IPS-18a (cell line): ENCODE measurements at regions not wholly inside any gene's neighbourhood (a gene's known extent, or its start where the extent isn't known, plus 50 kb on each side); places are given as distances from the start of the nearest gene placed in this dataset.

Source experiments
- H3K27ac ChIP-seq: one replicate; pipeline ENCODE4 v1.5.1; 2013; ENCODE audit warnings: low read length
- H3K27me3 ChIP-seq: one replicate; pipeline ENCODE4 v1.6.1; 2013; ENCODE audit warnings: mild to moderate bottlenecking, low read length; ENCODE audit not compliant: control insufficient read depth, insufficient read depth
- H3K36me3 ChIP-seq: one replicate; pipeline ENCODE4 v1.6.1; 2013; ENCODE audit warnings: low read depth, low read length; ENCODE audit not compliant: control insufficient read depth
- H3K4me1 ChIP-seq: one replicate; pipeline ENCODE4 v1.6.1; 2013; ENCODE audit warnings: low read depth, low read length; ENCODE audit not compliant: control insufficient read depth
- H3K4me3 ChIP-seq: one replicate; pipeline ENCODE4 v1.5.1; 2013; ENCODE audit warnings: low read length
- H3K9ac ChIP-seq: one replicate; pipeline ENCODE4 v1.6.1; 2013; ENCODE audit warnings: mild to moderate bottlenecking, low read length, moderate library complexity
- H3K9me3 ChIP-seq: one replicate; pipeline ENCODE4 v1.6.1; 2013; ENCODE audit warnings: low read depth, low read length; ENCODE audit not compliant: control insufficient read depth

DNA sequence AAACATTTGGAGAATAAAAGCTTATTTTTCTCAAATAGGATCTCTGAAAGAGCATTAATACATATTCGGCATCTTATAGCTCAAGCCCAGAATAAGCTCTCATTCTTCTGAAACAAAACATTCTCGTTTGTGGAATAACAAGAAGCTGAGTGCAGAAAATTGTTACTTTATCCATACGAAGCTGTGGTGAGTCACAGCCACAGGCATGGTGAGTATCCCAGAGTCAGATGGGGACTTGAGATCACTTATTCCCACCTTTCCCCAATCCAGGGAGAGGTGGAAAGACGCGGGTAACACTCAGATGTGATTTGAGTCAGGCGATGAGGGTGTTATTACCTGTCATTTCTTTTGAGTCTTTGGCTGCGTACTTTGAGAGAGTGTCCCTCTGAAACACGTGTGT lies 214.6 kb upstream of the TMEM132C start:
- no peaks in the 10 kb centered on the region for H3K27me3 ChIP-seq
- peaks cover 16% of the 10 kb centered on the region for H3K9me3 ChIP-seq
- H3K27ac ChIP-seq: no peak overlapping the region
- no peak overlapping the region for H3K9ac ChIP-seq
- no peaks in the 10 kb centered on the region for H3K36me3 ChIP-seq
- H3K4me3 ChIP-seq: no peak overlapping the region
- H3K4me1 ChIP-seq: peaks cover 5% of the 10 kb centered on the region

DNA sequence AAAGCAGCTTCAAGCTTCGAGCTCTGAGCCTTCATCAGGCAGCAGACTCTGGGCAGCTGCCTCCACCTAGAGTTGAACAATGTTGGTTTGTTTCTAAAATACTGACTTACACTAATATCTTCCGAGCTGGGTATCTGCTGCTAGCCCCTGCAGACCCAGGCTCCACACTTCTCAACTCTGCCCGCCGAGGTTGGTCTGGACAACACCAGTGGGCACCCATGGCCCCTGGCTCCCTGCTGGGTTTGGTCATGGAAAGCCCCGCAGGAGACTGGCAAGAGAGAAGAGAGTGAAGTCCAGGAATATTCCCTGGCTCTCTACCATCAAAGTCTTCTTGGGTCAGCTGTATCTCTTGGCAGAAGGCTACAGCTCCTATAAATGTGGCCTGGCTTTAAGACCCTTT lies 214.2 kb upstream of the TMEM132C start:
- no peaks in the 10 kb centered on the region for H3K36me3 ChIP-seq
- peaks cover 20% of the 10 kb centered on the region for H3K9me3 ChIP-seq
- H3K4me1 ChIP-seq: peaks cover 5% of the 10 kb centered on the region
- H3K4me3 ChIP-seq: no peak overlapping the region
- no peak overlapping the region for H3K27ac ChIP-seq
- H3K27me3 ChIP-seq: no peaks in the 10 kb centered on the region
- no peak overlapping the region for H3K9ac ChIP-seq

- Histone ChIP-seq H3K9me3 (peaks cover 8% of the 10 kb centered on the region), H3K36me3 (no peaks in the 10 kb centered on the region), H3K4me1 (peaks cover 5% of the 10 kb centered on the region), H3K4me3 (no peak overlapping the region), H3K27me3 (no peaks in the 10 kb centered on the region), H3K9ac (no peak overlapping the region), H3K27ac (no peak overlapping the region)
These were observed 211.4 kb upstream of the TMEM132C start for GRCh38 chr12:128055567-128055966.

DNA sequence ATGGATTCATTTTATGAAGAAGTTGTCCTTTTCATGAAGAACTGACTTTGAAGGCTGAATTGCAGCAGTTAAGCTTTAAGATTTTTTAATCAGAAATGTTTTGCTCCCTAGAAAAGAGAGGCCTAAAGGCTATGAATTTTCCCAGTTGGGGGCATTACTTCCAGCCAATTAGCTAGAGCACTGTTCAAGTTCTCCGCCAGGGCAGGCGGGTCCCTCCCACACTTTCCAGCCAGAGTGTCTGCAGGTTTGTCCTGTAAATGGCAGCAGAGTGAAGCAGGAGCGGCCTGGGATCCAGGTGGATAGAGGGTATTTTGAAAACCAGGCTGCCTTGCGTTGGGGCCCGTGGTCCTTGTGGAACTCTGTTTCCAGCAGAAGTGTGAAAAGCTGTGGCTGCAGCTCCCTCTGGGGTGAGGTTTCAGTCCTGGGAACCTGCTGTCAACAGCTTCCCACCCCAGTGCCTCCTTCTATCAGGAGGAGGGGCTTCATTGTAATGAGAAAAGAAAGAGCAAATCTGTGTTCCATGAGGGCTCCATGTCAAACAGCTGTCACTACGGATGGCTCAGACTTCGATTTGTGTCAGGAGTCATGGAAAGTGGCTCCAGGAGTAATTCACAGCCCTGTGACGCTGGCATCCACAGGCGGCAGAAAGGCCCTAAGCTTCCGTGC lies 210.7 kb upstream of the TMEM132C start:
- H3K27me3 ChIP-seq: no peaks in the 10 kb centered on the region
- peaks cover 5% of the 10 kb centered on the region for H3K4me1 ChIP-seq
- H3K9me3 ChIP-seq: peaks cover 9% of the 10 kb centered on the region
- no peak overlapping the region for H3K4me3 ChIP-seq
- no peak overlapping the region for H3K9ac ChIP-seq
- H3K27ac ChIP-seq: no peak overlapping the region
- H3K36me3 ChIP-seq: no peaks in the 10 kb centered on the region

GRCh38 chr12:128057586-128057985 lies 209.4 kb upstream of the TMEM132C start:
- peaks cover 16% of the 10 kb centered on the region for H3K9me3 ChIP-seq
- H3K4me1 ChIP-seq: peaks cover 5% of the 10 kb centered on the region
- no peak overlapping the region for H3K4me3 ChIP-seq
- H3K27ac ChIP-seq: no peak overlapping the region
- no peak overlapping the region for H3K9ac ChIP-seq
- no peaks in the 10 kb centered on the region for H3K27me3 ChIP-seq
- H3K36me3 ChIP-seq: no peaks in the 10 kb centered on the region

GRCh38 chr12:128059621-128060370 lies 207.2 kb upstream of the TMEM132C start:
- Histone ChIP-seq H3K27ac (no peak overlapping the region), H3K9ac (no peak overlapping the region), H3K4me3 (no peak overlapping the region), H3K4me1 (peaks cover 5% of the 10 kb centered on the region), H3K36me3 (no peaks in the 10 kb centered on the region), H3K27me3 (no peaks in the 10 kb centered on the region), H3K9me3 (peaks cover 30% of the 10 kb centered on the region)

DNA sequence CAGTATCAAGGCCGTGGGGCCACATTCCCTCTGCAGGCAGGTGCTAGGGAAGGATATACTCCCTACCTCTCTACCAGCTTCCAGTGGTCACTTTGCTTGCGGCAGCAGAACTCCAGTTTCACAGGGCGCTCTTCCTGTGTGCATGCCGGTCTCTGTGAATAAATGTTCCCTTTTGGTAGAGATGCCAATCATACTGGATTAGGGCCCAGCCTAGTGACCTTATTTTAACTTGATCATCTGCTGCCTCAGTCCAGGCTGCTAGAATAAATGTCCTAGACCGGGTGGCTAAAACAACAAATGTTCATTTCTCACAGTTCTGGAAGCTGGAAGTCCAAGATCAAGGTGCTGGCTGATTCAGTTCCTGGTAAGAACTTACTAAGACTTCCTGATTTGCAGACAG lies 198.8 kb upstream of the TMEM132C start:
- Histone ChIP-seq H3K9me3 (peaks cover 33% of the 10 kb centered on the region), H3K9ac (no peak overlapping the region), H3K4me1 (no peaks in the 10 kb centered on the region), H3K36me3 (no peaks in the 10 kb centered on the region), H3K27ac (no peak overlapping the region), H3K27me3 (no peaks in the 10 kb centered on the region), H3K4me3 (no peak overlapping the region)

- Histone ChIP-seq H3K27ac (no peak overlapping the region), H3K4me3 (no peak overlapping the region), H3K9ac (no peak overlapping the region), H3K9me3 (peaks cover 26% of the 10 kb centered on the region), H3K4me1 (no peaks in the 10 kb centered on the region), H3K36me3 (no peaks in the 10 kb centered on the region), H3K27me3 (no peaks in the 10 kb centered on the region)
These were observed 197.5 kb upstream of the TMEM132C start for GRCh38 chr12:128069359-128069997.

DNA sequence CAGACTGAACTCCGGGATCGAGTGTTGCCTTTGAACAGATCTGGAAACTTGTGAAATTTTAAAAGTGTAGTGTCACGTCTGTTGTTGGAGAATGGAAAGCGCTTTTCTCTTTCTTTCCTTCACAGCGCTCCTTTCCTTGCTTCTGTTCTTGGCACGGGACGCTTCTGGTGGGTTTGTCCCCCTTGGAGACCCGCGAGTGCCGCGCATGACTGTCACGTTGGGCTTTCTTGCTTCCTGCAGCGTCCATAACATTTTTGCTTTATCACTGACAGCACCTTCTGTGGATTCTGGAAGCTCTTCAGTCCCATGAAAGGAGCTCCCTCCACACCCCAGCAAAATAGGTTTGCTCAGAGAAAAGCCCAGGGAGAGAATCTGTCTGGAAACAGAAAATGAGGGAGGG lies 193.0 kb upstream of the TMEM132C start:
- H3K4me1 ChIP-seq: peaks cover 6% of the 10 kb centered on the region
- no peak overlapping the region for H3K27ac ChIP-seq
- no peak overlapping the region for H3K4me3 ChIP-seq
- H3K36me3 ChIP-seq: no peaks in the 10 kb centered on the region
- H3K9me3 ChIP-seq: peaks cover 19% of the 10 kb centered on the region
- no peaks in the 10 kb centered on the region for H3K27me3 ChIP-seq
- H3K9ac ChIP-seq: no peak overlapping the region

- no peaks in the 10 kb centered on the region for H3K36me3 ChIP-seq
- H3K27ac ChIP-seq: no peak overlapping the region
- H3K4me1 ChIP-seq: peaks cover 6% of the 10 kb centered on the region
- no peak overlapping the region for H3K4me3 ChIP-seq
- no peaks in the 10 kb centered on the region for H3K27me3 ChIP-seq
- peaks cover 24% of the 10 kb centered on the region for H3K9me3 ChIP-seq
- H3K9ac ChIP-seq: no peak overlapping the region
These were observed 191.6 kb upstream of the TMEM132C start for GRCh38 chr12:128075332-128075731.

GRCh38 chr12:128076188-128076587 lies 190.8 kb upstream of the TMEM132C start:
- Histone ChIP-seq H3K9ac (no peak overlapping the region), H3K9me3 (peaks cover 21% of the 10 kb centered on the region), H3K27ac (no peak overlapping the region), H3K4me3 (no peak overlapping the region), H3K4me1 (peaks cover 6% of the 10 kb centered on the region), H3K27me3 (no peaks in the 10 kb centered on the region), H3K36me3 (no peaks in the 10 kb centered on the region)
